NCI-H187 (cell line): ENCODE measurements at regions not wholly inside any gene's neighbourhood (a gene's known extent, or its start where the extent isn't known, plus 50 kb on each side); places are given as distances from the start of the nearest gene placed in this dataset.
A peak's percentile ranks its signal among the peaks of the same experiment; 100 is the strongest.

Experiments used
- DNase-seq, 2 experiments: peaks; one replicate each; lab custom pipeline; 2025; lab: John Stamatoyannopoulos, UW

DNA sequence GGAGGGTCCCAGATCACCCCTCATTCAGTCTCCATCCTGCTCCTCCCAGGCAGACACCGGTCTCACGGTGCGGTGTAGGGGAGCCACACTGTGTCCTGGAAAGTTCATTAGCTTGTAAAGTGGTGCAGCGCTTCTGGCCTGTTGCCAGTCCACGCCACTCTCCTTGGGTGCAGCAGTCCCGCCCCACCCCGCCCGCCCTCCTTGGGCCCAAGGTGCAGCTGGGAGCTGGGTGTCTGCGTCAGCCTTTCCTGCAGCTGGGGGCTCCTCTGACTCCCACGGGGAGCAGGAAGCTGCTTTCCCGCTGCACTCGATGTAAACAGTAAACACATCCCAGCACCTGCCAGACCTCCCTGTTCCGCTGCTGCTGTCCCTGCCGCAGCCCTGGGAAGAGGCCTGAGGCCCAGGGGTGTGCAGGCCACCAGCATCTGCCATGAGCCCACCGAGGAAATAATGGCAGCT is 53.8 kb upstream of the ASB18 start:
- peak in 1 of 2 experiments; percentile 10 for DNase-seq

DNA sequence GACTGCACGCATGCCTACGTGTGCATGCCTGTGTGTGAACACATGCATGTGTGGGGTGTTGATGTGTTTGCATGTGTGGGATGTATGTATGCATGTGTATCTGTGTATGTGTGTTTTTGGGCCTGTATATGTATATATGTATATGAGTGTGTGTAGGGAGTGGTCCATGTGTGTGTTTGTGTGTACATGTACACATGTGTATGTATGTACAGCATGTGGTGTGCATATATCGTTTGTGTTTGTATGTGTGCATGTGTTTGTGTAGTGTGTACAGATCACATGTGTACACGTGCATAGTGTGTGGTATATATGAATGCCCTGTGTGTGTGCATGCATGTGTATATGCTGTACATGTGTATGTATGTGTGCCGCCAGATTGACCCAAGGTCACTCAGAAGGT is 54.2 kb upstream of the ASB18 start:
- DNase-seq: no peak

GRCh38 chr2:236319036-236319435 is 54.8 kb upstream of the ASB18 start:
- no peak for DNase-seq

DNA sequence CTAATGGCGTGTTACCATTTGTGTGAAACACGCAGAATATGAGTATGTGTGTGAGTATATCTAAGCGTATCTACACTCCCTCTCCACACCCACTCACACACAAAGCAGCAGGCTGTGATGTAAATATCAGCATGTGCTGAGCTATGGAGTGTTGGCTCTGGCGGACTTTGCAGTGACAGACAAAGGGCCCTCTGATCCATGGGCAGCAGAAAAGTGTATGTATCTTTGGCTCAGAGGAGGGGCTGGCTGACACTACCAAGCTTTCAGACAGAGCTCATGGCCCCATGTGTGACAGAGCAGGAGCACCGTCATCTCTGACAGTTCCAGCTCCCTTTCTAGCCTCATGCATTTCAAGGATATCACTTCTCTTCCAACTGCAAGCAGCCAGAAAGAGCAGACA is 57.2 kb upstream of the ASB18 start:
- DNase-seq: no peak

GRCh38 chr2:236333417-236334121 is 69.4 kb upstream of the ASB18 start:
- DNase-seq: no peak

DNA sequence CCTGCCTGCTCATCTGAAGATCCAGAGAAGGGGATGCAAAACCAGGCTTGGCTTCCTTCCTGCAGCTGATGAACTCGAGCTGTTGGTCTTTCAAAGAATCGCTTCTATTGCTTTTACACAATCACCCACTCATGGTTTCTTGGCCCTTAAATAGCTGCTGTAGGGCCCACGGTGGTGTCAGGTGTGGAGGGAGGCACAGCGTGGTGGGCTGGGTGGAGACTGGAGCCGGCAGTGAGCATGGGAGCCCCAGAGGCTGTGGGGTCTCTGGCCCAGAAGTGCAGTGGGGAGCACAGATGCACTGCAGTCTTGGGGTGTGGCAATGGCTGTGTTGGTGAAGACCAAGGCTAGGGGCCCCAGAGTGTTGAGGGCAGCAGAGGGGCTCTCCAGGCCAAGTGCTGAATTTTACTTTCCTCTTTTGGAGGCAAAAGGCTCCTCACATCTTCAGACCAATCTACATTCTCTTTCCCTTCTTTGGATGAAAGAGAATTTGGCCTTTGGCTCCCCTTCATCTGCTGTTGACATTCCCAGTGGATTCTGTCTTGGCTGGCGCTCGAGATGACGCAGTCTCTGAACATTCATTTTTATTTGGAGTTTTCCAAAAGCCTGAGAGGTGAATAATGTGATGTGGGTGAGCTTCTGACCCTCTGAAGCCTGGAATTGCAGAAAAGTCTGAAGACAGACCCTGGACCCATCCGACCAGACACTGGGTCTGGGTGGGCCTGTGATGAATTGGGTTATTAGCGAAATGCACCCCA is 70.1 kb upstream of the ASB18 start:
- no peak for DNase-seq

DNA sequence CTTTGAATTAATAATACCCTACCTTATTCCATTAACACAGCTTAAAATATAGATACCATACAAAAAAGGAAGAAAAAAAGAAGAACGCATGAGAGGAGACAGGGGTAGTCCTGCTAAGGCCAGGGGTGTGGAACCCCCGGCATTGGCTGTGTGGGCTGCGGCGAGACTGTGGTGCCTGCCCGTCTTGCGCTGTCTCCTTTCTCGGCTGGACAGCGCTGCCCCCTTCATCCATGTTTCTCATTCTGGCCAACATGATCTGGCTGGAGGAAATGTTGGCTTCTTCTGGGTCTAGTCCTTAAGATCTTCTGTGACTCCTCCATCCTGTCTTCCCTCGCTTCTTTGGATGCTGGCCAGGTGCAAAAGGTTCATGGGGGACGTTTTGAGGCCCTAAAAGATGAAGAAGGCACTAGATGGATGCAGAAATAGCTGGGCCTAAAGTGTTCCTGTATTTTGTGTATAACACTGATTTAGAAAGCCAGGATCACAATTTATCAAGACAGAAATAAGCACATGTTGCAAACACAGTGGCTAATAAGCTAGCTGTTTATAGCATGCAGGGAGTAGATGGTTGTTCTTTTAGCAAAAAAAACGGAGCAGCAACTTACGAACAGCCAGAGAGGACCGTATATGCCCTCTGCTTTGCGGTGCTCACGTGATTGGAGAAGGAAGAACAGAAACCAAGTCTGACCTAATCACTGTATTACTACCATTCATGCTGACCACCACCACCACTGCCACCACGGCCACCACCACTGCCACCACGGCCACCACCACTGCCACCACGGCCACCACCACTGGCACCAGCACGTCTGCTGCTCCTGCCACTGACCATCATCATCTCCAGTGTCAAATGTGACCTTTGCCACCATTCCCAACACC is 71.7 kb upstream of the ASB18 start:
- DNase-seq: no peak

- DNase-seq: no peak
Observed at GRCh38 chr2:236336575-236337464, 72.6 kb upstream of the ASB18 start.

DNA sequence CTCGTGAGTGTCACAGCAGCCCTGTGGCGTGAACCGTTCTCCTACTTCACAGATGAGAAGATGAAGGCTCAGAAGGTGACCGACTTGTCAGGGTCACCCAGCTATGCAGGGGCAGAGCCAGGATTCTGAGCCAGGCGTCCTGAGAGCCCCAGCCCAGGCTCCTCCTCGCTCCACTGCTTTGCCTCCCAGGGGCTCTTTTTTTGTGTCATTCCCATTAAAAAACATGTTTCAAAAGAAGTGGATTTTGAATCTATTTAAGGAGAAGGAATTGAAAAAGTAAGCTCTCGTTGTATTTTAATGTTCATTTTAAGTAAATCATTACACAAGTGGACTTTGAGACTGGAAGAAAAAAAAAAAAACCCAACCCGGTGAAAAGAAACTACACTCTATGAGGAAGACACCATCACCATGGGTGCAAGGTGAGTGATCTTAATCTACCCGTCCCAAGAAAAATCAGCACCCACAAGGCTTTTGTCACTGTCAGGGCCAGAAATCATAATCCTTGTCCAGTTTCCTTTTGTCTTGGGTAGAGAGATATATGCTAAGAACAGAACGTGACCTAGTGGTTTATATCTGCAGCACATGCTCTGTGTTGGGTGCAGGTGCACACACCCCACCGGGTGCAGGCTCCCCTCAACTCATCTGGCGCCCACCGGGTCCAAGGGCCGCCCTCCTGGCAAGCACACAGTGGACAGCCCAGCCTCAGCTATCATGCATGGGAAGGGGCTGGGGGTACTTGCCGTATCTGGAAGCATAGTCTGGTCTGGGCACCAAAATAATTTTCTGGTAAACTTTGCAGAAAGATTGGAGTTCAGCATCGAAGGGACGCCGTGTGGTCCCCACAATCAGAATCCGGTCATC is 73.5 kb upstream of the ASB18 start:
- DNase-seq: no peak

DNA sequence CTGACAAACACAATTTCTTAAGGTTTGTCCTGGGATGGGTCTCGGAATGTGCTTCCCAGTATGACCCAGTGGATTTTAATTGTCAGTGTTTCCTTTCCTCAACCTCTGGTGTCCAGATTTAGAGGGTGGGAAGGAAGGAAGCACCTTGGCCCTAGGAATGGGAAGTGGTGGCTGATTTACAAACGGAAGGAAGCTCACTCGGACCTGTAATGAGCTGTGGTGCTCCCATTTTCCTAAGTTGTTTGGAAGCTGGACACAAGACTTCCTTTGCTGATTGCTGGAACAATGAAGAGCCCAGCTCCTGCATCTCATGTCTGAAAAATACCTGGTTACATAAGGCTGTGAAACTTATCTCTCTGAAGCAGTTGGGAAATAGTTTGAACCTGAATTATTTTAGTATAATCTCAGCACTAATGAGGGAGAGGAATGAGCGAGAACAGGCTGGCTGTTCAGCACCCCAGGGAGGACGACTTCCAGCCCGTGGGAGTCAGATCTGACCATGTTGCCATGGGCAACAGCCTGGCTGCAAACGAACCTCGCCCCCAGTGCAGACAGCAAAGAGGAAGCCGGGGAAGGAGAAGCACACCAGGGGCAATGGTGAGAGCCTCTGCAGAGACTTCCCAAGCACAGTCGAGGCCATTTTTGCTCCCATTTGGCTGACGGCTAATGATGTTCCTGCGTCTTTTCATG is 74.4 kb upstream of the ASB18 start:
- DNase-seq: no peak

DNA sequence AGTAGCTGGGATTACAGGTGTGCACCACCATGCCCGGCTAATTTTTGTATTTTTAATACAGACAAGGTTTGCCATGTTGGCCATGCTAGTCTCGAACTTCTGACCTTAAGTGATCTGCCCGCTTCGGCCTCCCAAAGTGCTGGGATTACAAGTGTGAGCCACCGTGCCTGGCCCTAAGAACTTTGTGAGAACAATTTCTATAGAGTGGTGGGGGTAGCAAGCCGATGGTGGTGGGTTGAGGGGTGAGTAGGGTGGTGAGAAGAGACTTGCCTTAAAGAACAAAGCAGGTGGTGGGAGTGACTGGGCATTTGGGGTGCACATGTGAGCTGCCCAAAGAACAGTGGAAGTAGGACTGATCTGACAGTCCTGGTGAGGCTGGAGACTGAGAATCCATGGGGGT is 76.0 kb upstream of the ASB18 start:
- no peak for DNase-seq

DNA sequence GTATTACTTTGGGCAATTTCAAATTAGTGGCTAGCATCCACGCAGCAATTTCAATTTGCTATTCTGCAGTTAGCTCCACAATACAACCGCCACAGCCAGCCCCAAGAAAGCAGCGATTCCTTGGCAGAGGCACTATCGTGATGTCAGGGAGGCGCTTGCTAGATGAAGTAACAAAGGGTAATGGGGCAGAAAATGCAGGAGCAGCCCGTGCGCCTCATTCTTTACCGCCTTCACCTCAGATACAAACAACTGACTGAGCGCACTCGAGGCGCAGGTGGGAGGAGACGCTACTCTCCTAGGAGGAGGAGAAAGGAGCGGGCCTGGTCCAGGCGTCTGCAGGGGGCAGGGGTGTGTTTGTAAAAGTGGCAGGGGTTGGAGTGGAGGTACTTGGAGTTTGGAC is 76.9 kb upstream of the ASB18 start:
- no peak for DNase-seq

- no peak for DNase-seq
Observed at GRCh38 chr2:236341721-236342120, 77.5 kb upstream of the ASB18 start.

GRCh38 chr2:236342507-236342906 is 78.3 kb upstream of the ASB18 start:
- DNase-seq: no peak

DNA sequence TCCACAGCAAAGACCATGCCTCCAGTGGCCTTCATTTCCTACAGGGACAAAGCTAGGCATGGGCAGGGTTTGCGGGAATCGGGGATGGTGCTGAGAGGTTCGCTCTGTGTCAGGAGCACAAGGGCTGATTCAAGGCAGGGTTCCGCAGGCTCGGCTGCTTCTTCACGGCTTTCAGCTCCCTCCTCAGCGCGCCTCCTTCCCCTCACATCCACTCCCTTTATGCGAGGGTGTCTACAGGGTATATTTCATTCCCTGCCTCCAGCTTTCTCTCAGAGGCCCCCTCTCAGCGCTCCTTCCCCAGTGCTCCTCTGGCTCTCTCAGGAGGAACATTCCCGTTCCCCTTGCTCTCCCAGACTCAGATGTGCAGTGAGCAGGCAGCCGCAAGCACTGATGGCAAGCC is 78.7 kb upstream of the ASB18 start:
- DNase-seq: no peak

GRCh38 chr2:236343400-236344161 is 79.4 kb upstream of the ASB18 start:
- no peak for DNase-seq

- DNase-seq: no peak
Observed at GRCh38 chr2:236344446-236344845, 80.2 kb upstream of the ASB18 start.

DNA sequence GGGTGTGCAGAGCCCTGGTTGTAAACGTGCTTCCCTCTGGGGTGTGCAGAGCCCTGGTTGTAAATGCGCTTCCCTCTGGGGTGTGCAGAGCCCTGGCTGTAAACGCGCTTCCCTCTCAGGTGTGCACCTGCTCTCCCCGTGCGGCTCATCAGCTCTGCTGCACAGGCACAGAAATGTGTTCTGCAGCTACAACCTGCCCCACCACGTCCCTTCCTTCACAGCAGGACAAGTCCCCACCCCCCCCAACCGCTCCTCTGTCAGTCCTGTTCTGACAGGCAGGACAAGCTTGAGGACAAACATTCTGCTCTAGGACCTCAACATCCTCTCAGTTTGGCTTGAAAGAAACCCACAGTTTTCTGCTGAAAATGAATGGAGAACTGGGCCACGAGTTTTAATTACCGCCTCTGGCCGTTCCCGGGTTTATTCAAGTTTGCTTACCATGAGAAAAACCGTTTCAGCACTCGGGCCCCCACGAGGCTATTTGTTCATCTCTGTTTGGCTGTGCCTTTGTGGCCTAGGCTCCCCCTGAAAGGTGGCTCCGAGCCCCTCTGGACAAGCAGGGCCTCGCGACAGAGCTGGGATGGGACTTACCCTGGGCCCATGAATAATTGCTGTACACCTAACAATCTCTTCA is 81.0 kb upstream of the ASB18 start:
- DNase-seq: no peak

GRCh38 chr2:236346366-236346765 is 82.2 kb upstream of the ASB18 start:
- no peak for DNase-seq
